LNCaP clone FGC (cell line): ENCODE measurements at regions not wholly inside any gene's neighbourhood (a gene's known extent, or its start where the extent isn't known, plus 50 kb on each side); places are given as distances from the start of the nearest gene placed in this dataset.
A peak's percentile ranks its signal among the peaks of the same experiment; 100 is the strongest.

Experiments
- DNase-seq: peaks from one replicate; pipeline ENCODE4 v3.0.0-alpha.2; 2011; ENCODE audit warnings: low read depth
- H3K4me3 ChIP-seq: 2 replicates; pipeline ENCODE4 v1.5.1; 2011; ENCODE audit warnings: mild to moderate bottlenecking, low read depth, low read length, control low read depth
- CTCF ChIP-seq: IDR thresholded peaks from 2 replicates; pipeline ENCODE4 v1.5.1; 2012; ENCODE audit warnings: mild to moderate bottlenecking; ENCODE audit not compliant: control insufficient read depth, insufficient read depth; ENCODE audit errors: extremely low read depth

DNA sequence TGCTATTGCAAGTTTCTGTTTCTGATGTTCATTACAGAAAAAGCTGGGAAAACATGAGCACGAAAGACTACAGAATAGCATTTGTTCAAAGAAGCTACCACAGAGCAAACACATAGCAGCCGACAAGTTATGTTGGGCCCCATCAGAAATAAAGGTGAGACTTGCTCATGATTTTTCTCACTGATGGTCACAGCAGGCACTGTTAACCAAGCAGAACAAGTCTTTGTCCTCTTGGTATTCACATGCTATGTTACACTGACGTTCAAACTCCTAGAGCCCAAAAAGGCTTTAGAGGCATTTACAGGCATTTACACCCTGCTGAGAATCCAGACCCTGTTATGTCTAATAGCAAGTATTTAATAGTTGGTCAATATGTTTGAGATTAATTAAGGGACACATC, 235.0 kb upstream of the HNMT start:
- no peak overlapping the region for H3K4me3 ChIP-seq
- no peak for TF ChIP-seq CTCF
- no peak for DNase-seq

- no peak for DNase-seq
Observed at GRCh38 chr2:137737559-137737958, 226.7 kb upstream of the HNMT start.

GRCh38 chr2:137741784-137742362, 222.4 kb upstream of the HNMT start:
- no peak overlapping the region for H3K4me3 ChIP-seq
- no peak for TF ChIP-seq CTCF
- no peak for DNase-seq

More at GRCh38 chr2:137737559-137737958, 226.7 kb upstream of the HNMT start:
- H3K4me3 ChIP-seq, result no peak overlapping the region
- no peak for TF ChIP-seq CTCF

GRCh38 chr2:137747509-137747908, 216.8 kb upstream of the HNMT start:
- DNase-seq, result peak; percentile 79
- TF ChIP-seq CTCF, result no peak
- no peak overlapping the region for H3K4me3 ChIP-seq

GRCh38 chr2:137748533-137748932, 215.7 kb upstream of the HNMT start:
- DNase-seq, result peak; percentile 41
- no peak overlapping the region for H3K4me3 ChIP-seq
- TF ChIP-seq CTCF, result no peak

- no peak for TF ChIP-seq CTCF
- no peak overlapping the region for H3K4me3 ChIP-seq
- DNase-seq, result no peak
Observed at GRCh38 chr2:137764646-137765045, 199.6 kb upstream of the HNMT start.

DNA sequence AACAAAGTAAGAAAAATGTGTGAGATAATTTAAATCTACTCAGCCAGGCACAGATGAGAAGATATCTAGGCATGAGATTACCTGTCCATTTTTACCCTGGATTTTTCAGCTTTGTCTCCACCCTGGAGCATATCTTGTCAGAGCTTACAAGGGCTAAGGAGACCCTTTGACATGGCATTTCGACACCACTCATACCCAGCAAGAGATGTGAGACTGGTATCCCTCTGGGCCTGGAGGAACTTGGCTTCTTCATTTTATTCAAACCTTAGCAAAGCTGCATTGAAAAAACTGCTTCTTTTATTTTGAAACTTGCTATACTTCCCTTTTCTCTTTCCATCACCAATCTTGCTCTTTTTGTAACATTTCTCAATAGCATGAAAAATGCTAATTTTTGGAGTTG, 194.9 kb upstream of the HNMT start:
- no peak for DNase-seq
- H3K4me3 ChIP-seq, result no peak overlapping the region
- no peak for TF ChIP-seq CTCF
